ENCODE measurements at regions not wholly inside any gene's neighbourhood (a gene's known extent, or its start where the extent isn't known, plus 50 kb on each side); places are given as distances from the start of the nearest gene placed in this dataset.
"Not testable (repeated sequence)": the region's sequence is repeated elsewhere in the genome, so short reads cannot be mapped to it uniquely, and the experiment has no call there.

GRCh38 chr11:103584720-103585119, 451.7 kb upstream of the DDI1 start:
- DNase-seq (ENCODE audit: low spot score) = no peak

GRCh38 chr11:103585401-103585800, 451.0 kb upstream of the DDI1 start:
- DNase-seq (ENCODE audit: low spot score) = no peak

- DNase-seq (ENCODE audit: low spot score) = no peak
Measured at GRCh38 chr11:103585911-103586310, 450.5 kb upstream of the DDI1 start.

GRCh38 chr11:103586756-103587155, 449.7 kb upstream of the DDI1 start:
- no peak for DNase-seq (ENCODE audit: low spot score)

- no peak for DNase-seq (ENCODE audit: low spot score)
Measured at GRCh38 chr11:103587901-103588788, 448.3 kb upstream of the DDI1 start.

GRCh38 chr11:103591554-103591953, 444.9 kb upstream of the DDI1 start:
- DNase-seq (ENCODE audit: low spot score) = no peak

GRCh38 chr11:103594283-103594682, 442.2 kb upstream of the DDI1 start:
- DNase-seq (ENCODE audit: low spot score) = no peak

GRCh38 chr11:103596315-103596714, 440.1 kb upstream of the DDI1 start:
- DNase-seq (ENCODE audit: low spot score) = no peak

- DNase-seq (ENCODE audit: low spot score) = peak; percentile 69
Measured at GRCh38 chr11:103601225-103601846, 435.1 kb upstream of the DDI1 start.

- no peak for DNase-seq (ENCODE audit: low spot score)
Measured at GRCh38 chr11:103602840-103603239, 433.6 kb upstream of the DDI1 start.

GRCh38 chr11:103604310-103604709, 432.1 kb upstream of the DDI1 start:
- no peak for DNase-seq (ENCODE audit: low spot score)

GRCh38 chr11:103608566-103608965, 427.9 kb upstream of the DDI1 start:
- DNase-seq (ENCODE audit: low spot score) = no peak

GRCh38 chr11:103609117-103610066, 427.0 kb upstream of the DDI1 start:
- DNase-seq (ENCODE audit: low spot score) = peak; percentile 25

GRCh38 chr11:103610435-103610834, 426.0 kb upstream of the DDI1 start:
- no peak for DNase-seq (ENCODE audit: low spot score)

- DNase-seq (ENCODE audit: low spot score) = not testable (repeated sequence)
Measured at GRCh38 chr11:103611526-103612260, 424.7 kb upstream of the DDI1 start.

- not testable (repeated sequence) for DNase-seq (ENCODE audit: low spot score)
Measured at GRCh38 chr11:103612451-103612850, 424.0 kb upstream of the DDI1 start.

GRCh38 chr11:103616586-103616985, 419.9 kb upstream of the DDI1 start:
- DNase-seq (ENCODE audit: low spot score) = not testable (repeated sequence)

GRCh38 chr11:103618528-103618927, 417.9 kb upstream of the DDI1 start:
- no peak for DNase-seq (ENCODE audit: low spot score)

- peak; percentile 49 for DNase-seq (ENCODE audit: low spot score)
Measured at GRCh38 chr11:103619480-103619879, 417.0 kb upstream of the DDI1 start.

GRCh38 chr11:103619938-103620337, 416.5 kb upstream of the DDI1 start:
- DNase-seq (ENCODE audit: low spot score) = no peak

- DNase-seq (ENCODE audit: low spot score) = no peak
Measured at GRCh38 chr11:103622296-103622695, 414.1 kb upstream of the DDI1 start.

- DNase-seq (ENCODE audit: low spot score) = no peak
Measured at GRCh38 chr11:103623933-103624332, 412.5 kb upstream of the DDI1 start.
